SK-N-SH (cell line): ENCODE measurements at regions not wholly inside any gene's neighbourhood (a gene's known extent, or its start where the extent isn't known, plus 50 kb on each side); places are given as distances from the start of the nearest gene placed in this dataset.

ENCODE experiments used
- CTCF ChIA-PET: fragments of 300-600, 350-600 bp; formaldehyde crosslinking; extraction: SDS; loops from one replicate; lab custom pipeline; 2021; lab: Yijun Ruan, JAX
- POLR2A ChIA-PET: fragments of 350-600 bp; sonication (Branson Sonifier 250); formaldehyde crosslinking; extraction: SDS; loops from one replicate; lab custom pipeline; 2020; ENCODE audit warnings: antibody characterized with exemption, inconsistent platforms; lab: Yijun Ruan, JAX
- DNase-seq: peaks from one replicate; pipeline ENCODE4 v3.0.0; 2012
- H2AFZ ChIP-seq: fragments of 200-600 bp; sonication (generic); 2 replicates; pipeline ENCODE4 v1.8.1; 2016; ENCODE audit warnings: antibody characterized with exemption, mild to moderate bottlenecking, low read depth
- H3F3A ChIP-seq: fragments of 200-600 bp; sonication (generic); replicated peaks from 2 replicates; pipeline ENCODE3; 2016; ENCODE audit warnings: antibody characterized with exemption, mild to moderate bottlenecking; ENCODE audit not compliant: insufficient read depth
- H3K27ac ChIP-seq, 2 experiments: fragments of 200-500 bp in 1 of 2; fragments of 200-600 bp in 1 of 2; sonication (Bioruptor generic) in 1 of 2; sonication (generic), shearing (Covaris generic) in 1 of 2; 2 replicates each; pipeline versions ENCODE4 v1.5.1 to v1.6.1; 2014 to 2016; ENCODE audit warnings: low read depth in 2 of 2, inconsistent platforms in 1 of 2, low read length in 1 of 2, mild to moderate bottlenecking in 1 of 2, mixed read lengths in 1 of 2
- H3K27me3 ChIP-seq: fragments of 200-600 bp; sonication (generic), shearing (Covaris generic); 2 replicates; pipeline ENCODE4 v1.6.1; 2016; ENCODE audit warnings: mixed run types; ENCODE audit not compliant: insufficient read depth
- H3K36me3 ChIP-seq, 2 experiments: fragments of 200-500 bp in 1 of 2; fragments of 200-600 bp in 1 of 2; sonication (Bioruptor generic) in 1 of 2; sonication (generic) in 1 of 2; replicated peaks in 1 of 2; 2 replicates each; pipeline versions ENCODE3 to v1.5.1; 2014 to 2016; ENCODE audit warnings: low read length in 1 of 2, mild to moderate bottlenecking in 1 of 2; ENCODE audit not compliant: insufficient read depth in 2 of 2, control insufficient read depth in 1 of 2
- H3K4me1 ChIP-seq, 2 experiments: fragments of 200-500 bp in 1 of 2; fragments of 200-600 bp in 1 of 2; sonication (Bioruptor generic) in 1 of 2; sonication (generic), shearing (Covaris generic) in 1 of 2; 2 replicates each; pipeline versions ENCODE4 v1.5.1 to v1.6.1; 2014 to 2016; ENCODE audit warnings: low read depth in 1 of 2, low read length in 1 of 2, mixed run types in 1 of 2; ENCODE audit not compliant: insufficient read depth in 2 of 2, control insufficient read depth in 1 of 2
- H3K4me2 ChIP-seq: fragments of 200-600 bp; sonication (generic), shearing (Covaris generic); 2 replicates; pipeline ENCODE4 v1.6.1; 2017; ENCODE audit warnings: mixed run types
- H3K4me3 ChIP-seq, 2 experiments: fragments of 200-500 bp in 1 of 2; fragments of 200-600 bp in 1 of 2; sonication (Bioruptor generic) in 1 of 2; sonication (generic), shearing (Covaris generic) in 1 of 2; 2 replicates each; pipeline versions ENCODE4 v1.5.1 to v1.8.1; 2014 to 2016; ENCODE audit warnings: low read depth in 2 of 2, inconsistent platforms in 1 of 2, low read length in 1 of 2, mild to moderate bottlenecking in 1 of 2, mixed read lengths in 1 of 2, moderate library complexity in 1 of 2
- H3K79me2 ChIP-seq: fragments of 200-600 bp; sonication (generic); 2 replicates; pipeline ENCODE4 v1.8.1; 2017; ENCODE audit warnings: mild to moderate bottlenecking; ENCODE audit not compliant: insufficient read depth
- H3K9ac ChIP-seq: fragments of 200-600 bp; sonication (generic); 2 replicates; pipeline ENCODE4 v1.6.1; 2017; ENCODE audit warnings: mixed run types
- H3K9me2 ChIP-seq: fragments of 200-600 bp; sonication (generic); 2 replicates; pipeline ENCODE4 v1.6.1; 2017; ENCODE audit warnings: mixed run types
- H3K9me3 ChIP-seq: fragments of 200-600 bp; sonication (generic); 2 replicates; pipeline ENCODE4 v1.6.1; 2017; ENCODE audit warnings: mixed run types, mild to moderate bottlenecking, moderate library complexity
- H4K20me1 ChIP-seq: fragments of 200-600 bp; sonication (generic); 2 replicates; pipeline ENCODE4 v1.6.1; 2017; ENCODE audit warnings: mild to moderate bottlenecking, mixed run types; ENCODE audit not compliant: insufficient read depth
- CHD2 ChIP-seq: fragments of 150-350 bp; IDR thresholded peaks from 2 replicates; pipeline ENCODE4 v1.6.1; 2018; ENCODE audit warnings: low read length; ENCODE audit not compliant: partially characterized antibody
- CTCF ChIP-seq: fragments of 200-600 bp; sonication (generic); IDR thresholded peaks from 2 replicates; pipeline ENCODE4 v1.6.1; 2017; ENCODE audit warnings: antibody characterized with exemption, mild to moderate bottlenecking, moderate library complexity
- ELF1 ChIP-seq: IDR thresholded peaks from 2 replicates; pipeline ENCODE4 v1.4.0; 2012
- EZH2phosphoT487 ChIP-seq: fragments of 200-600 bp; sonication (generic); IDR thresholded peaks from 2 replicates; pipeline ENCODE4 v1.6.1; 2017; ENCODE audit warnings: low read depth, mixed run types, mild to moderate bottlenecking, antibody characterized with exemption, moderate library complexity, borderline replicate concordance
- FOSL2 ChIP-seq: IDR thresholded peaks from 2 replicates; pipeline ENCODE4 v1.4.0; 2012; ENCODE audit warnings: low read depth, mild to moderate bottlenecking, moderate library complexity, borderline replicate concordance
- FOXJ3 ChIP-seq: sonication (generic); formaldehyde crosslinking; IDR thresholded peaks from 2 replicates; pipeline ENCODE4 v1.5.1; 2020; ENCODE audit warnings: mild to moderate bottlenecking, missing genetic modification reagents
- FOXM1 ChIP-seq: IDR thresholded peaks from 2 replicates; pipeline ENCODE4 v1.4.0; 2012; ENCODE audit warnings: low read depth, mild to moderate bottlenecking
- GATA2 ChIP-seq: sonication (generic); formaldehyde crosslinking; IDR thresholded peaks from 2 replicates; pipeline ENCODE4 v1.5.0; 2020; ENCODE audit warnings: mild to moderate bottlenecking, missing genetic modification reagents
- MEF2A ChIP-seq: IDR thresholded peaks from 2 replicates; pipeline ENCODE4 v1.4.0; 2012; ENCODE audit warnings: low read depth, borderline replicate concordance
- MXI1 ChIP-seq: IDR thresholded peaks from 2 replicates; pipeline ENCODE4 v1.6.1; 2012; ENCODE audit warnings: mild to moderate bottlenecking, low read depth, low read length, improper control_type of control experiment
- NFIC ChIP-seq: IDR thresholded peaks from 2 replicates; pipeline ENCODE4 v1.4.0; 2012; ENCODE audit warnings: borderline replicate concordance
- NRF1 ChIP-seq: IDR thresholded peaks from 2 replicates; pipeline ENCODE4 v1.6.1; 2012; ENCODE audit warnings: low read depth, mild to moderate bottlenecking, low read length
- RFX5 ChIP-seq: IDR thresholded peaks from 2 replicates; pipeline ENCODE4 v1.6.1; 2012; ENCODE audit warnings: mild to moderate bottlenecking, improper control_type of control experiment, low read length
- TAF1 ChIP-seq: IDR thresholded peaks from 2 replicates; pipeline ENCODE4 v1.6.1; 2012; ENCODE audit warnings: low read depth, mild to moderate bottlenecking, low read length, moderate library complexity, borderline replicate concordance
- YY1 ChIP-seq: IDR thresholded peaks from 2 replicates; pipeline ENCODE4 v1.4.0; 2012; ENCODE audit warnings: low read depth, mild to moderate bottlenecking
- ZBTB33 ChIP-seq: IDR thresholded peaks from 2 replicates; pipeline ENCODE4 v1.4.0; 2012; ENCODE audit warnings: low read depth, borderline replicate concordance
- TF ChIP-seq, protein P1 (sequence below): IDR thresholded peaks from 2 replicates; pipeline ENCODE4 v1.4.0; 2012; ENCODE audit warnings: low read depth
- TF ChIP-seq, protein P2 (sequence below): IDR thresholded peaks from 2 replicates; pipeline ENCODE4; 2012

GRCh38 chr10:8556321-8556720, 501.8 kb downstream of the GATA3 start:
- H3K4me3 ChIP-seq = no peak overlapping the region
- H3F3A ChIP-seq = no peaks in the 10 kb centered on the region
- H3K9ac ChIP-seq = no peak overlapping the region
- POLR2A ChIA-PET = no interaction called here
- no peaks in the 10 kb centered on the region for H3K27me3 ChIP-seq
- H3K4me2 ChIP-seq = no peak overlapping the region
- no peaks in the 10 kb centered on the region for H3K9me2 ChIP-seq
- H3K36me3 ChIP-seq = no peaks in the 10 kb centered on the region
- H3K27ac ChIP-seq = no peak overlapping the region
- H2AFZ ChIP-seq = no peak overlapping the region
- H3K4me1 ChIP-seq = no peaks in the 10 kb centered on the region
- no peaks in the 10 kb centered on the region for H3K79me2 ChIP-seq
- H3K9me3 ChIP-seq = no peaks in the 10 kb centered on the region
- CTCF ChIA-PET = interaction anchor here (1.8 kb wide), 1 partner anchor 9 kb away, joined by 5 read pairs; no protein-coding TSS in a partner anchor
- TF ChIP-seq MXI1 (no peak), FOXM1 (no peak), ZBTB33 (no peak), NFIC (no peak), YY1 (no peak), TAF1 (no peak), EZH2phosphoT487 (no peak), FOXJ3 (no peak), NRF1 (no peak), CHD2 (no peak), RFX5 (no peak), GATA2 (CRISPR knock-in tag) (no peak), CTCF (no peak), MEF2A (no peak), FOSL2 (no peak), ELF1 (no peak)
- TF ChIP-seq, protein P1, sequence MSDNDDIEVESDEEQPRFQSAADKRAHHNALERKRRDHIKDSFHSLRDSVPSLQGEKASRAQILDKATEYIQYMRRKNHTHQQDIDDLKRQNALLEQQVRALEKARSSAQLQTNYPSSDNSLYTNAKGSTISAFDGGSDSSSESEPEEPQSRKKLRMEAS = no peak
- TF ChIP-seq, protein P2, sequence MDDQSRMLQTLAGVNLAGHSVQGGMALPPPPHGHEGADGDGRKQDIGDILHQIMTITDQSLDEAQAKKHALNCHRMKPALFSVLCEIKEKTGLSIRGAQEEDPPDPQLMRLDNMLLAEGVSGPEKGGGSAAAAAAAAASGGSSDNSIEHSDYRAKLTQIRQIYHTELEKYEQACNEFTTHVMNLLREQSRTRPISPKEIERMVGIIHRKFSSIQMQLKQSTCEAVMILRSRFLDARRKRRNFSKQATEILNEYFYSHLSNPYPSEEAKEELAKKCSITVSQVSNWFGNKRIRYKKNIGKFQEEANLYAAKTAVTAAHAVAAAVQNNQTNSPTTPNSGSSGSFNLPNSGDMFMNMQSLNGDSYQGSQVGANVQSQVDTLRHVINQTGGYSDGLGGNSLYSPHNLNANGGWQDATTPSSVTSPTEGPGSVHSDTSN = no peak
- H4K20me1 ChIP-seq = no peaks in the 10 kb centered on the region
- DNase-seq = no peak
